ENCODE measurements at regions not wholly inside any gene's neighbourhood (a gene's known extent, or its start where the extent isn't known, plus 50 kb on each side); places are given as distances from the start of the nearest gene placed in this dataset.

DNA sequence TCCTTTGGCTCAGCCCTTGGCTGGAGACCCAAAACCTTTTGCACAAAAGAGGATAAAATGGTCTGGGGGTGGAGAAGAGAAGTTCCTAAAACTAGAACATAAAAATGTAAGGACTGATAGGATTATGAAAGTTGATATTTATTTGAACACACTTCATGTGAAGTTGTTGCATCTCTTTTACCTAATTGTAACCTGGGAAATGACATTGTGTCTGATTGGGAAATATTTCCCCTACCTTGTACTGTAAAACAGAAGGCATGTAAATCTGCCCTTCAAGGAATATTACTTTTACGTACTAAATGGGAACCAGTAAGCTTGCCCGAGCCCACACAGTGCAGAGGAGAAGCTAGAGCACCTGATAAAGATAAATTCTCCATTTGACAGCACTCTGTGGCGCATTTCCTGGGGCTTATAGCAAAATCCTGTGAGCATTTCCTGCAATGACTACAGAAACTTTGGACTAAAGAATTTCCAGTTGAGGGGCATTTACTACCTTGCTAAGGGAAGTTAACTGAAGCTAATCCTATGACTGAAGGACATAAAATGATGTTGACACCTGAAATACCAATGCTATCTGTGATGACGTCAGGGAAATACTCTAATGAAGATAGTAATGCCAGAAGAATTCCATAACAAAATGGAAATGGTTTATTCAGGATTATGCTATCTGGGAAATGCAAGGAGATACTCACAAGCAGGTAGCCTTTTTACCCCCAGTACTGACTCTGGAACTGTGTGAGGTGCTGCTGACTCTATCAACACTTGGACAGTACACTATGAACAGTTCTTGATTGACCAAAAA is 78.3 kb upstream of the LIFR start:
- H3K27ac Mint-ChIP-seq, result no peak overlapping the region
- Histone ChIP-seq H3K79me2 (ENCODE audit: low read depth) (no peaks in the 10 kb centered on the region), H4K20me1 (ENCODE audit: low read depth) (no peaks in the 10 kb centered on the region), H3K4me1 (no peaks in the 10 kb centered on the region), H3F3A (ENCODE audit: low read depth) (no peaks in the 10 kb centered on the region), H3K36me3 (no peaks in the 10 kb centered on the region), H3K4me3 (no peak overlapping the region), H3K9me3 (ENCODE audit: low read depth) (peaks cover 3% of the 10 kb centered on the region), H3K4me2 (no peak overlapping the region), H2AFZ (replicated peaks) (no peak overlapping the region), H3K27me3 (no peaks in the 10 kb centered on the region), H3K27ac (no peak overlapping the region), H3K9ac (no peak overlapping the region)
- peaks cover 9% of the 10 kb centered on the region for H3K27me3 Mint-ChIP-seq (ENCODE audit: insufficient read depth, low read depth)
- no peak for DNase-seq (ENCODE audit: low spot score)
- peaks cover 18% of the 10 kb centered on the region for H3K9me3 Mint-ChIP-seq
- no peak overlapping the region for H3K4me3 Mint-ChIP-seq
- peaks cover 4% of the 10 kb centered on the region for H3K36me3 Mint-ChIP-seq
- TF ChIP-seq EZH2 (IDR thresholded peaks at IDR 0.05), result no peak
- no peak for TF ChIP-seq CTCF (IDR thresholded peaks at IDR 0.05)
- no peak for TF ChIP-seq EZH2phosphoT487 (IDR thresholded peaks at IDR 0.05)
- H3K4me1 Mint-ChIP-seq, result no peaks in the 10 kb centered on the region

DNA sequence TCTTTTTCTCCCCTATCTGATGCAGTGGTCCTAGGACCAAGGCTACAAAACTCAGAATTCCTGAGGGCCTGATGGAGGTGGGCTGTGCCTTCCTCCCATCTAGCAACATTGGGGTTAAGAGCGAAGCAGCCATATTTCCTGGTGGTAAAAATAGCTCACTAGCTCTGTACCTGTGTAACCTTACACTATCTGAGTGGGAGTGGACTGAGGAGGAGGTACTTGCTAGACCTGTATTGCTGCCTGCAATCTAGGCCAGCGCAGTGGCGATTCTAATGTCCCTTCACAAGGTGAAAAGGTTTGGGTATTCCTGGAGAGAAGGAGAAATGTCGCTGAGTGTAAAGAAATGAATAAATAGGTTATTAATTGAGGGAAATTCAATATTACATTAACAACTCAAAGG is 80.2 kb upstream of the LIFR start:
- H3K4me2 ChIP-seq, result no peak overlapping the region
- no peaks in the 10 kb centered on the region for H3K79me2 ChIP-seq (ENCODE audit: low read depth)
- no peak for DNase-seq (ENCODE audit: low spot score)
- Mint-ChIP-seq H3K9me3 (peaks cover 15% of the 10 kb centered on the region), H3K27ac (no peak overlapping the region), H3K27me3 (ENCODE audit: insufficient read depth, low read depth) (peaks cover 12% of the 10 kb centered on the region), H3K4me3 (no peak overlapping the region), H3K36me3 (peaks cover 3% of the 10 kb centered on the region), H3K4me1 (no peaks in the 10 kb centered on the region)
- peaks cover 3% of the 10 kb centered on the region for H3K9me3 ChIP-seq (ENCODE audit: low read depth)
- no peaks in the 10 kb centered on the region for H3F3A ChIP-seq (ENCODE audit: low read depth)
- H3K36me3 ChIP-seq, result no peaks in the 10 kb centered on the region
- H3K4me3 ChIP-seq, result no peak overlapping the region
- no peaks in the 10 kb centered on the region for H3K27me3 ChIP-seq
- H3K27ac ChIP-seq, result no peak overlapping the region
- no peak overlapping the region for H2AFZ ChIP-seq (replicated peaks)
- H3K4me1 ChIP-seq, result no peaks in the 10 kb centered on the region
- TF ChIP-seq EZH2phosphoT487 (IDR thresholded peaks at IDR 0.05), result no peak
- TF ChIP-seq EZH2 (IDR thresholded peaks at IDR 0.05), result no peak
- H3K9ac ChIP-seq, result no peak overlapping the region
- no peaks in the 10 kb centered on the region for H4K20me1 ChIP-seq (ENCODE audit: low read depth)

DNA sequence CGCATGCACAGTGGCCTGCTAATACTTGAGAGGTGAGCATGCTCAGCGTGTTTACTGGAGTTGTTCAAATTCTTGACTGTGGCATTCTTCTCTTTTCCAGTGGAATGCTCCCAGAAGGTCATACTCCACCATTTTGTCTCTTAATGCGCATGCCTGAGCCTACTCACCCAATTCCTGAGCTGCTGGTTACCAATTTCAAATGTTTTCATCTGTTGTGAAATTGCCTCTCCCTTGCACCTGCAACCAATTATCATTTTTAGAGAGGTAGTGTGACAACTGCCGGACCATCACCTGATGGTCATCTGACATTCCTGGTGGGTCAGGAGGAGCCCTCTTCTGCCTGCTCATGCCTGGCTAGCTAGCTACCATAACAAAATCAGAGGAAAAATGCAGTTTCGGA is 82.2 kb upstream of the LIFR start:
- H3K4me1 Mint-ChIP-seq, result peaks cover 4% of the 10 kb centered on the region
- TF ChIP-seq EZH2 (IDR thresholded peaks at IDR 0.05), result no peak
- TF ChIP-seq CTCF (IDR thresholded peaks at IDR 0.05), result no peak
- no peak for TF ChIP-seq EZH2phosphoT487 (IDR thresholded peaks at IDR 0.05)
- Histone ChIP-seq H3K27me3 (no peaks in the 10 kb centered on the region), H3K27ac (no peak overlapping the region), H3K9ac (no peak overlapping the region), H3K9me3 (ENCODE audit: low read depth) (no peaks in the 10 kb centered on the region), H3K4me1 (no peaks in the 10 kb centered on the region), H3K36me3 (no peaks in the 10 kb centered on the region), H4K20me1 (ENCODE audit: low read depth) (no peaks in the 10 kb centered on the region), H3F3A (ENCODE audit: low read depth) (no peaks in the 10 kb centered on the region), H3K4me2 (no peak overlapping the region), H3K4me3 (no peak overlapping the region), H3K79me2 (ENCODE audit: low read depth) (no peaks in the 10 kb centered on the region), H2AFZ (replicated peaks) (no peak overlapping the region)
- no peak for DNase-seq (ENCODE audit: low spot score)
- no peaks in the 10 kb centered on the region for H3K36me3 Mint-ChIP-seq
- peaks cover 5% of the 10 kb centered on the region for H3K27me3 Mint-ChIP-seq (ENCODE audit: insufficient read depth, low read depth)
- H3K4me3 Mint-ChIP-seq, result no peak overlapping the region
- no peak overlapping the region for H3K27ac Mint-ChIP-seq
- no peaks in the 10 kb centered on the region for H3K9me3 Mint-ChIP-seq

Measured in neural progenitor cell (in vitro differentiated cells).